SK-N-SH treated with all-trans-retinoic acid at 6 μM for 48 hours (cell line): ENCODE measurements at regions not wholly inside any gene's neighbourhood (a gene's known extent, or its start where the extent isn't known, plus 50 kb on each side); places are given as distances from the start of the nearest gene placed in this dataset.

Experiments used
- ATAC-seq: fragments of 200-7000 bp; cut with Tn5 transposase; 3 replicates; pipeline ENCODE4 v1.9.1; 2020; ENCODE audit warnings: mild to moderate bottlenecking, moderate library complexity
- ARNTL ChIP-seq: fragments of 450-650 bp; formaldehyde crosslinking; IDR thresholded peaks from 2 replicates; pipeline ENCODE4 v1.5.0; 2020; ENCODE audit warnings: low read depth, mild to moderate bottlenecking, moderate library complexity, borderline replicate concordance
- BACH2 ChIP-seq: fragments of 250-450 bp; sonication (Bioruptor Pico); IDR thresholded peaks from 2 replicates; pipeline ENCODE4 v1.9.0; 2021; ENCODE audit warnings: mild to moderate bottlenecking, borderline replicate concordance
- CREB5 ChIP-seq: fragments of 250-450 bp; sonication (Bioruptor Pico); IDR thresholded peaks from 2 replicates; pipeline ENCODE4 v1.5.1; 2020; ENCODE audit warnings: low read depth, mild to moderate bottlenecking, moderate library complexity
- CSDC2 ChIP-seq: fragments of 250-450 bp; sonication (Bioruptor Pico); IDR thresholded peaks from 2 replicates; pipeline ENCODE4 v1.5.0; 2020; ENCODE audit warnings: mild to moderate bottlenecking, moderate library complexity
- CSRNP3 ChIP-seq: fragments of 250-450 bp; sonication (Bioruptor Pico); IDR thresholded peaks from 2 replicates; pipeline ENCODE4 v1.5.1; 2021; ENCODE audit warnings: mild to moderate bottlenecking, moderate library complexity
- ESRRG ChIP-seq: fragments of 250-450 bp; sonication (Bioruptor Pico); IDR thresholded peaks from 2 replicates; pipeline ENCODE4 v1.6.1; 2021; ENCODE audit warnings: mild to moderate bottlenecking
- GLIS3 ChIP-seq: fragments of 250-450 bp; sonication (Bioruptor Pico); IDR thresholded peaks from 2 replicates; pipeline ENCODE4 v1.5.0; 2020; ENCODE audit warnings: mild to moderate bottlenecking, moderate library complexity
- ISL1 ChIP-seq: fragments of 250-450 bp; sonication (Bioruptor Pico); IDR thresholded peaks from 2 replicates; pipeline ENCODE4 v2.1.2; 2022; ENCODE audit warnings: mild to moderate bottlenecking, moderate library complexity
- OSR1 ChIP-seq: fragments of 250-450 bp; sonication (Bioruptor Pico); IDR thresholded peaks from 2 replicates; pipeline ENCODE4 v1.8.0; 2022; ENCODE audit warnings: moderate library complexity, mild to moderate bottlenecking, inconsistent platforms
- POU6F1 ChIP-seq: fragments of 250-450 bp; sonication (Bioruptor Pico); IDR thresholded peaks from 2 replicates; pipeline ENCODE4 v1.8.0; 2021; ENCODE audit warnings: low read depth, mild to moderate bottlenecking, moderate library complexity, borderline replicate concordance
- PPARA ChIP-seq: fragments of 250-450 bp; sonication (Bioruptor Pico); IDR thresholded peaks from 2 replicates; pipeline ENCODE4 v1.5.0; 2020; ENCODE audit warnings: mild to moderate bottlenecking, borderline replicate concordance
- RARB ChIP-seq: fragments of 250-450 bp; sonication (Bioruptor Pico); IDR thresholded peaks from 2 replicates; pipeline ENCODE4 v1.8.0; 2021; ENCODE audit warnings: mild to moderate bottlenecking, moderate library complexity
- SNAI2 ChIP-seq: fragments of 250-450 bp; sonication (Bioruptor Pico); IDR thresholded peaks from 2 replicates; pipeline ENCODE4 v1.5.0; 2020; ENCODE audit warnings: mild to moderate bottlenecking, moderate library complexity
- TCF4 ChIP-seq: fragments of 250-450 bp; sonication (Bioruptor Pico); IDR thresholded peaks from 2 replicates; pipeline ENCODE4 v1.8.0; 2021; ENCODE audit warnings: mild to moderate bottlenecking, moderate library complexity, borderline replicate concordance
- ZC3H10 ChIP-seq: fragments of 250-450 bp; sonication (Bioruptor Pico); IDR thresholded peaks from 2 replicates; pipeline ENCODE4 v1.5.1; 2021; ENCODE audit warnings: mild to moderate bottlenecking, moderate library complexity
- ZFP3 ChIP-seq: fragments of 250-450 bp; sonication (Bioruptor Pico); IDR thresholded peaks from 2 replicates; pipeline ENCODE4 v1.5.0; 2020; ENCODE audit warnings: mild to moderate bottlenecking, moderate library complexity
- ZFP30 ChIP-seq: fragments of 450-650 bp; formaldehyde crosslinking; IDR thresholded peaks from 2 replicates; pipeline ENCODE4 v1.5.0; 2022; ENCODE audit warnings: mild to moderate bottlenecking, moderate library complexity
- ZNF565 ChIP-seq: fragments of 450-650 bp; formaldehyde crosslinking; conservative IDR thresholded peaks from 2 replicates; pipeline ENCODE4 v1.5.0; 2020; ENCODE audit warnings: low read depth, mild to moderate bottlenecking, moderate library complexity
- ZNF70 ChIP-seq: fragments of 450-650 bp; formaldehyde crosslinking; IDR thresholded peaks from 2 replicates; pipeline ENCODE4 v1.5.0; 2020; ENCODE audit warnings: mild to moderate bottlenecking, moderate library complexity
- ZNF8 ChIP-seq: fragments of 450-650 bp; formaldehyde crosslinking; IDR thresholded peaks from 2 replicates; pipeline ENCODE4 v1.5.0; 2020; ENCODE audit warnings: mild to moderate bottlenecking, moderate library complexity
- TF ChIP-seq, protein P1 (sequence below): fragments of 250-450 bp; sonication (Bioruptor Pico); IDR thresholded peaks from 2 replicates; pipeline ENCODE4 v1.8.0; 2020; ENCODE audit warnings: mild to moderate bottlenecking, moderate library complexity, borderline replicate concordance

GRCh38 chr15:35301088-35301487 is 216.0 kb upstream of the NANOGP8 start:
- TF ChIP-seq CSDC2 (CRISPR knock-in tag) (no peak), ZC3H10 (no peak), PPARA (CRISPR knock-in tag) (no peak), ZNF70 (CRISPR knock-in tag) (no peak), RARB (CRISPR knock-in tag) (no peak), ZNF8 (CRISPR knock-in tag) (no peak), POU6F1 (CRISPR knock-in tag) (no peak), ZFP3 (CRISPR knock-in tag) (no peak), ZNF565 (no peak), ESRRG (CRISPR knock-in tag) (no peak), TCF4 (CRISPR knock-in tag) (no peak), ARNTL (CRISPR knock-in tag) (no peak), CSRNP3 (CRISPR knock-in tag) (no peak), ZFP30 (CRISPR knock-in tag) (no peak), ISL1 (CRISPR knock-in tag) (no peak), SNAI2 (CRISPR knock-in tag) (no peak), BACH2 (no peak)
- TF ChIP-seq, protein P1, sequence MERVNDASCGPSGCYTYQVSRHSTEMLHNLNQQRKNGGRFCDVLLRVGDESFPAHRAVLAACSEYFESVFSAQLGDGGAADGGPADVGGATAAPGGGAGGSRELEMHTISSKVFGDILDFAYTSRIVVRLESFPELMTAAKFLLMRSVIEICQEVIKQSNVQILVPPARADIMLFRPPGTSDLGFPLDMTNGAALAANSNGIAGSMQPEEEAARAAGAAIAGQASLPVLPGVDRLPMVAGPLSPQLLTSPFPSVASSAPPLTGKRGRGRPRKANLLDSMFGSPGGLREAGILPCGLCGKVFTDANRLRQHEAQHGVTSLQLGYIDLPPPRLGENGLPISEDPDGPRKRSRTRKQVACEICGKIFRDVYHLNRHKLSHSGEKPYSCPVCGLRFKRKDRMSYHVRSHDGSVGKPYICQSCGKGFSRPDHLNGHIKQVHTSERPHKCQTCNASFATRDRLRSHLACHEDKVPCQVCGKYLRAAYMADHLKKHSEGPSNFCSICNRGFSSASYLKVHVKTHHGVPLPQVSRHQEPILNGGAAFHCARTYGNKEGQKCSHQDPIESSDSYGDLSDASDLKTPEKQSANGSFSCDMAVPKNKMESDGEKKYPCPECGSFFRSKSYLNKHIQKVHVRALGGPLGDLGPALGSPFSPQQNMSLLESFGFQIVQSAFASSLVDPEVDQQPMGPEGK (CRISPR knock-in tag), result no peak
- ATAC-seq, result no peak

DNA sequence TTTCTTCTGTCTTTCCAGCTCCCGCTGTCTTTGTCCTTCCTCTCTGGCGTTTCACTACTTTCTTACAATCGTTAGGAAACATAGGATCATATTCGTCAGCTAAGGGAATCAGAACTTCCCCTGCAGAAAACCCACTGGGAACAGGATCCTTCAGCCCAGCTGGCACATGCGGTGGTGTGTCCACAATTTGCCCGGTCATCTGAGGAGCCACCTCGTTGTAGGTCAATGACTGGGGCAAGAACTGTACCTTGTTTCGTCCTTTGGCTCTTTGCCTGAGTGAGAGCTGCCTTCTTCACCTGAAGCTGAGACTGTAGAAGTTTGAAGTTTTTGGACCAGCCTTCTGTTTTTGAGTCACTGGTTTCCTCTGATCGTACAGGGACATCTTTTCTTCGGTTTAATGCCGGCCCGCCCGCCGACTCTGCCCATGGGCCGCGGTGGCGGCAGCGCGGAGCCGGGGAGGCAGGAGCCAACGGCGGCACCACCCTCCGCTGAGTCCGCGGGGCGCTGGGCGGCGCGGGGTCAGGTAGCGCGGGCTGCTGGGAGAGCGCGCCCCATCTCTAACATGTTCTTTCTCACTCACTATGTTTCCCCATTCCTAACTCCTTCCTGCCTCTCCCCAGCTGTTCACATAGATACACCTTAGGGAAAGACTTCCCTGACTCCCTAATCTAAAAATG is 214.1 kb upstream of the NANOGP8 start:
- ATAC-seq, result no peak
- no peak for TF ChIP-seq CSDC2 (CRISPR knock-in tag)
- no peak for TF ChIP-seq OSR1 (CRISPR knock-in tag)
- no peak for TF ChIP-seq GLIS3 (CRISPR knock-in tag)
- TF ChIP-seq SNAI2 (CRISPR knock-in tag), result no peak
- no peak for TF ChIP-seq CSRNP3 (CRISPR knock-in tag)
- no peak for TF ChIP-seq POU6F1 (CRISPR knock-in tag)
- no peak for TF ChIP-seq ZC3H10
- TF ChIP-seq TCF4 (CRISPR knock-in tag), result no peak
- TF ChIP-seq ZFP3 (CRISPR knock-in tag), result no peak
- TF ChIP-seq RARB (CRISPR knock-in tag), result no peak
- TF ChIP-seq CREB5 (CRISPR knock-in tag), result no peak
- TF ChIP-seq ARNTL (CRISPR knock-in tag), result no peak
- TF ChIP-seq BACH2, result no peak
- no peak for TF ChIP-seq ZNF8 (CRISPR knock-in tag)
- TF ChIP-seq ZFP30 (CRISPR knock-in tag), result no peak
- TF ChIP-seq, all 23 proteins: peak for 0
